HFF-Myc (cell line): ENCODE measurements at regions not wholly inside any gene's neighbourhood (a gene's known extent, or its start where the extent isn't known, plus 50 kb on each side); places are given as distances from the start of the nearest gene placed in this dataset.

Experiments used
- DNase-seq: peaks from one replicate; pipeline ENCODE4 v3.0.0-alpha.2; 2011; ENCODE audit warnings: low read depth; ENCODE audit errors: extremely low read depth
- H3K4me3 ChIP-seq: replicated peaks from 2 replicates; pipeline ENCODE4 v1.5.1; 2011; ENCODE audit warnings: low read depth, mild to moderate bottlenecking, control low read depth, low read length
- CTCF ChIP-seq: IDR thresholded peaks from 2 replicates; pipeline ENCODE4 v1.5.1; 2012; ENCODE audit warnings: mild to moderate bottlenecking, low read depth, low read length, control low read depth; ENCODE audit errors: missing control alignments

- no peak for TF ChIP-seq CTCF
- no peak overlapping the region for H3K4me3 ChIP-seq
- no peak for DNase-seq
These were observed 373.2 kb upstream of the ID4 start for GRCh38 chr6:19463925-19464324.

- no peak for DNase-seq
- H3K4me3 ChIP-seq = no peak overlapping the region
- no peak for TF ChIP-seq CTCF
These were observed 371.9 kb upstream of the ID4 start for GRCh38 chr6:19465256-19465655.

- H3K4me3 ChIP-seq = no peak overlapping the region
- no peak for DNase-seq
- TF ChIP-seq CTCF = no peak
These were observed 371.4 kb upstream of the ID4 start for GRCh38 chr6:19465760-19466159.

- DNase-seq = no peak
- TF ChIP-seq CTCF = no peak
- H3K4me3 ChIP-seq = no peak overlapping the region
These were observed 366.8 kb upstream of the ID4 start for GRCh38 chr6:19470333-19470732.

- DNase-seq = peak; percentile 4
- no peak for TF ChIP-seq CTCF
- H3K4me3 ChIP-seq = no peak overlapping the region
These were observed 365.0 kb upstream of the ID4 start for GRCh38 chr6:19472153-19472552.

GRCh38 chr6:19472850-19473249, 364.3 kb upstream of the ID4 start:
- no peak for TF ChIP-seq CTCF
- no peak overlapping the region for H3K4me3 ChIP-seq
- DNase-seq = no peak

GRCh38 chr6:19477563-19477962, 359.6 kb upstream of the ID4 start:
- no peak for DNase-seq
- no peak overlapping the region for H3K4me3 ChIP-seq
- TF ChIP-seq CTCF = no peak
